Activated effector memory CD4-positive, alpha-beta T cell treated with anti-CD3 and anti-CD28 coated beads, Interleukin-2, amount 50 U/mL, for 16 hours (primary cell): ENCODE measurements at regions not wholly inside any gene's neighbourhood (a gene's known extent, or its start where the extent isn't known, plus 50 kb on each side); places are given as distances from the start of the nearest gene placed in this dataset.

Experiments used
- DNase-seq: peaks from one replicate; pipeline ENCODE4 v3.0.0-alpha.2; 2020

DNA sequence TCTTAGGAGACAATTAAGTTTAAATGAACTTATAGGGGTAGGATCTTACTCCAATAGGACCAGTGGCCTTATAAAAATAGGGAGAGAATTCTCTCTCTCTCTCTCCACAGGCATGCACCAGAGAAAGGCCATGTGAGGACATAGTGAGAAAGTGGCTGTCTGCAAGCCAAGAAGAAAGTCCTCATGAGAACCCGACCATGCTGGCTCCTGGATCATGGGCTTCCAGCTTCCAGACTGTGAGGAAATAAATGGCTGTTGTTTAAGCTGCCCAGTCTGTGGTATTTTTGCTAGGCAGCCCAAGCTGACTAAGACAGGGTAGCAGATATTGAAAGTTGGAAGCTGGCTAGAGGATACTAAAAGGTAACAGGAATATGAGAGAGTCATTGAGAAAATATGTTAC is 454.0 kb downstream of the NBAS start:
- DNase-seq = no peak

DNA sequence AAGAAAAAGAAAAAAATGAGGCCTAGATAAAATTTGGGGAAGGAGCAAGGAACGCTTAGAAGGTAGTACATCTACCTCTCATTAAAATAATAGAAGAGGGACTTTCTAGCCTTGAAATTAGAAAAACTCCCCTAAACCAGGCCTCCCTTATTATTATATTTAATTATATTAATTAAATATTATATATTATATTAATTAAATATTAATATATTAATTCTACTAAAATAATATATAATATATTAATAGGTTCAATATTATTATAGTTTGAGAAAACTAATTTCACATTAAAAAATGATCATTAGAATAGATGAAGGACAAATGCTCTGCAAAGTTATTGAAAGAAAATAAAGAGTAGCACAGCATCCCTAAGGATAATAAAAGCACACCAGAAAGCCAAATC is 449.4 kb downstream of the NBAS start:
- no peak for DNase-seq

DNA sequence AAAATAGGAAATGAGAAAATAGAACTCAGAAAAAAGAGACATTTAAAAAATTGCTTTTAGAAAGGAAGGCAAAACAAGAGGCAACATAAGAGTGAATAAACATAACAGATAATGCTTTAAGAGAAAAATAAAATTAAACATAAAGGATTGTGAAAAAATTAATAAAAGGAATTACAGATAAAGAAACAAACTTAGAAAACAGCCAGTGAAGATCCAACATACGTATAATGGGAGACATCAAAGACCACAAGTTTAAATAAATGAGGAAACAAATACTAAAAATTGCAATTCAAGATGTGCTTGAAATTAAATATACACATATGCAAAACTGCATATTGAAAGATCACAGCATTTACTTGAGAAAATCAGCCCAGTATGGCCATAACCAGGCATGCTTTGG is 448.9 kb downstream of the NBAS start:
- no peak for DNase-seq

DNA sequence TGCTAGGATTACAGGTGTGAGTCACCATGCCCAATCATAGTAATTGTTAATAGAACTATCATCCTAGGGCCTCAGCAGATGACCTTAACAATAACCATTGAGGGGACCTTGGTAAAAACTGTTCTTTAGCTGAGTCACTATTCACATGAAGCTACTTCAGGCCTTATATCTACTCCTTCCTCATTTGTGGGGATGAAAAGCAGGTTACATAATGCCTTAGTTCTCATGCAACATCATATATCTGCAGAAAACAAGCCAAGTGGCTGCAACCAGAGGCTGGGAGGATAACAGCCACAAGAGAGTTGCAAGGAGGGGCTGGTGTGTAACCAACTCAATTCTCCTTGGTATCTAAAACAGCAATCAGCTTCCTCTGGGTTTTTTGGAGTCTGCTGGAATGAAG is 445.4 kb downstream of the NBAS start:
- DNase-seq = no peak

DNA sequence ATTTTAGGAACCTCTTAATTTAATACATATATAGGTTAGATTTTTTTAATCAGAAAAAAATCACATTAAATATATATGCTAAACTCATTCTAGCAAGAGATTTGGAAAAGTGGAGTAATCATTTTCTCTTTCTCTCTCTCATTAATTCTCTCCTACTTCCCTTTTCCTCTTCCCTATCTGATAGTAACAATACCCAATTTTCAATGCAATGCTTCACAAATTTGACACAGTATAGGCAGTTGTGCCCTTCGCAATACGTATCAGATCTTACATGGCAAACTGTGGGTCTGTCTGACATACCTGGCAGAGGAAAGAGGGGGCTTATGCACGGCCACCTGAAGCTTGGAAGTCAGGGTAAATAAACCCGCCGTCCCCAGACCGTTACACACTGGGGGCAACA is 444.3 kb downstream of the NBAS start:
- no peak for DNase-seq
